Activated gamma-delta T cell treated with anti-CD3 and anti-CD28 coated beads, Interleukin-2, amount 50 U/mL, for 16 hours (primary cell): ENCODE measurements at regions not wholly inside any gene's neighbourhood (a gene's known extent, or its start where the extent isn't known, plus 50 kb on each side); places are given as distances from the start of the nearest gene placed in this dataset.

Source experiments
- DNase-seq: peaks from one replicate; pipeline ENCODE4 v3.0.0-alpha.2; 2020; ENCODE audit warnings: low read depth

- no peak for DNase-seq
Measured at GRCh38 chr13:72221276-72221962, 354.4 kb upstream of the DACH1 start.

GRCh38 chr13:72218966-72219365 lies 352.0 kb upstream of the DACH1 start:
- no peak for DNase-seq

GRCh38 chr13:72217142-72217541 lies 350.1 kb upstream of the DACH1 start:
- no peak for DNase-seq

- no peak for DNase-seq
Measured at GRCh38 chr13:72208112-72208645, 341.2 kb upstream of the DACH1 start.

GRCh38 chr13:72205773-72206172 lies 338.8 kb upstream of the DACH1 start:
- no peak for DNase-seq

GRCh38 chr13:72204291-72204690 lies 337.3 kb upstream of the DACH1 start:
- no peak for DNase-seq

GRCh38 chr13:72201726-72202125 lies 334.7 kb upstream of the DACH1 start:
- DNase-seq: no peak

GRCh38 chr13:72199640-72200039 lies 332.6 kb upstream of the DACH1 start:
- DNase-seq: no peak

GRCh38 chr13:72198967-72199560 lies 332.1 kb upstream of the DACH1 start:
- no peak for DNase-seq

GRCh38 chr13:72198042-72198441 lies 331.0 kb upstream of the DACH1 start:
- DNase-seq: no peak

- DNase-seq: no peak
Measured at GRCh38 chr13:72195044-72195704, 328.2 kb upstream of the DACH1 start.

GRCh38 chr13:72194523-72194922 lies 327.5 kb upstream of the DACH1 start:
- DNase-seq: no peak

GRCh38 chr13:72186730-72187422 lies 319.9 kb upstream of the DACH1 start:
- no peak for DNase-seq

- DNase-seq: no peak
Measured at GRCh38 chr13:72185776-72186175, 318.8 kb upstream of the DACH1 start.

GRCh38 chr13:72181661-72182060 lies 314.7 kb upstream of the DACH1 start:
- no peak for DNase-seq

- no peak for DNase-seq
Measured at GRCh38 chr13:72180253-72180952, 313.4 kb upstream of the DACH1 start.

GRCh38 chr13:72174549-72174948 lies 307.5 kb upstream of the DACH1 start:
- DNase-seq: no peak

- no peak for DNase-seq
Measured at GRCh38 chr13:72170571-72170970, 303.6 kb upstream of the DACH1 start.

GRCh38 chr13:72168126-72168855 lies 301.3 kb upstream of the DACH1 start:
- no peak for DNase-seq

- DNase-seq: no peak
Measured at GRCh38 chr13:72166102-72166650, 299.2 kb upstream of the DACH1 start.

- no peak for DNase-seq
Measured at GRCh38 chr13:72165276-72165675, 298.3 kb upstream of the DACH1 start.
